ENCODE measurements at regions not wholly inside any gene's neighbourhood (a gene's known extent, or its start where the extent isn't known, plus 50 kb on each side); places are given as distances from the start of the nearest gene placed in this dataset.
"Not testable (repeated sequence)": the region's sequence is repeated elsewhere in the genome, so short reads cannot be mapped to it uniquely, and the experiment has no call there.

GRCh38 chr16:29578898-29579297, 72.7 kb upstream of the NPIPB12 start:
- not testable (repeated sequence) for DNase-seq

DNA sequence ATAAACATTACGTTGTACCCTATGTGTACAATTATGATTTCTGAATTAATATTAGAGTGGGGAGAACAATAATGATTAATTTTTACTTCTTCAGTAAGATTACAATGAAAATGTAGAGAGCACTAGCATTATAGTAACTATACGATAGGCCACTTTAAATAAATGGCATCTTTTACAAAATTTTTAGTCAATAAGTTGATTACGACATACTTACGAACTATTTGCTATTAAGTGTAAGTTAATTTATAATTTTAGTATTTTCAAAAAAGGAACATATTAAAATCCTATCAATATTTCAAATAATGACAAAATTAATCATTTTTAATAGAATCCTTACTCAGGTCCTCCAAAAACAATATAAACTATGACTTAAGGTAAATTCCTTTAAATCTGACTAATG, 75.6 kb upstream of the NPIPB12 start:
- DNase-seq = not testable (repeated sequence)

DNA sequence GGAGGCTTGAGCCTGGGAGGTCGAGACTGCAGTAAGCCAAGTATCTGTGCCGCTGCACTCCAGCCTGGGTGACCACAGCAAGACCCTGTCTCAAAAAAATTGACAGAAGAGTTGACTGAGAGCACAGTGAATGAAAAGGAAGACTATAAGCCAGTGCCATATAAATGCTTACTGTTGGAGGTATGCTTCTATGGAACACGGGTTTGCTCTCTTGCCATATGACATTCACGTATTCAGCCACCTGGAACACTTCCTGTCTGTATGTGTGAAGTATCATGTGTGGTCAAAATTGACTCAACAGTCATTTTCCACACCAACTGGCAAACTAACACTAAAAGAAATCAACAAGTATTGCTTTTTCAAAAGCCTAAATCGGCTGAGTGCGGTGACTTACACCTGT, 71.1 kb upstream of the SPN start:
- not testable (repeated sequence) for DNase-seq

DNA sequence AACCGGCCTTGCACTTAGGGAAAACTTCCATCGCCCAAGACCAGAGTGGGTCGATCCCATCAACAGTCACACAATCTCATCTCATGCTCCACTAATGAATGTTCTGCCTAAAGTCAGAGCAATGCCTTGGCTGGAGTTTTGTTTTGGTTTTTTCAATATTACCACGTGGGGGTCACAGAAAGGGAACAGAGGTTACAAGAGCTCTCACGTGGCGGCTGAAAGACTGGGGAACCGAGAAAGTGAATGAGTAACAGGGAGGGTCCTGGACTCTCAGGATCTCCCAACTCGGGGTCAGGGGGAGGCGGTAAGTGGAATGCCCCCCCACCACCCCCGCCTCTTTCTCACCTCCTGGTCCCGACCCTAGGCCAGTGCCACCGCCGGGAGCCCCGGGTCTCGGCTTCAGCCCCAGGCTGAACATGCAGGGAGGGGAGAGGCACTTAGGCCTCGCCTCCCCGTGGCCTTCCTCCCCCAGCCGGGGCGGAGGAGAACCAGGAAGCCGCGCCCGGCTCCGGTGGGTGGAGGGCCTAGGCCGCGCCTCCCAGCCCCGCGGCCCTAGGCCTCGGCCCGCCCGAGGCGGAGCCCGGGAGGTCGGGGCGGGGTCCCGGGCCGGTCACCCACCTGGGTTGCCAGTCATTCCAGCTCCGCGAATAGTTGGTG, 68.7 kb upstream of the SPN start:
- not testable (repeated sequence) for DNase-seq

GRCh38 chr16:29594926-29595838, 67.9 kb upstream of the SPN start:
- peak; percentile 86 for DNase-seq

- DNase-seq = not testable (repeated sequence)
Observed at GRCh38 chr16:29597030-29597429, 66.0 kb upstream of the SPN start.

- DNase-seq = not testable (repeated sequence)
Observed at GRCh38 chr16:29600111-29601000, 62.7 kb upstream of the SPN start.

DNA sequence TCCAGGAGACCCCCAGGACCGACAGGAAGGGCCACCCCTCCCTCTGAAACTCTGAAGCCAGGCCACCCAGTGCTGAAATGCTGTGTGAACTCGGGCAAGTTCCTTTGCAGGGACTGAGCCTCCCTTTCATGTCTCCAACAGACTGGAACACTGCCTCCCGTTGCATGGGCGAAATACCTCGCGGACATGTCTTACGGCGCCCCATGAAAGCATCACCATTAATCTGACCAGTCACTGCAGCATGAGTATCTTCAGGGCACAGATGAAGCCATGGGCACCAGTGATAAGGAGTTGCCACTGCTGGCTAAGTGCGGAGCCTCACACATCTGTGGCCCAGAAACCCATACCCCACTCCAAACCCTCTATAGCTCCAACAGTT, 60.8 kb upstream of the SPN start:
- not testable (repeated sequence) for DNase-seq

DNA sequence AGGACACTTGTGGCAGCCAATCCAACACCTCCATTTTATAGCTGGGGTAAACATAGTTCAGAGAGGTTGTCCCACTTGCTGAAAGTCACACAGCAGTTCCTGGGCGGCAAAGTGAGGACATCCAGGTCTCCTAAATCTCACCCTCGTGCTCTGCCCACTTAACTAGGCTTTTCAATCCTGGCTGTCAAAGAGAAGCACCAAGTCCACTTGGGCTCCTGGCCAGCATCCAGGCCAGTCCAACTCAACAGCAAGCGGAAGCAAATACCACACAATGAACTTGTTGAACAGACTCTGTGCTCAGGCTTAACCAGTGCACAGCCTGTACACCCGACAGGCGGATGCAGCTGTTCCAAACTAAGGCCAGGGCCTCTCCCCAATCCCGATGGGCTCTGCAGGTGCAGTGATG, 60.4 kb upstream of the SPN start:
- DNase-seq = not testable (repeated sequence)

- not testable (repeated sequence) for DNase-seq
Observed at GRCh38 chr16:29604631-29605549, 58.2 kb upstream of the SPN start.

GRCh38 chr16:29605593-29606205, 57.3 kb upstream of the SPN start:
- DNase-seq = not testable (repeated sequence)

DNA sequence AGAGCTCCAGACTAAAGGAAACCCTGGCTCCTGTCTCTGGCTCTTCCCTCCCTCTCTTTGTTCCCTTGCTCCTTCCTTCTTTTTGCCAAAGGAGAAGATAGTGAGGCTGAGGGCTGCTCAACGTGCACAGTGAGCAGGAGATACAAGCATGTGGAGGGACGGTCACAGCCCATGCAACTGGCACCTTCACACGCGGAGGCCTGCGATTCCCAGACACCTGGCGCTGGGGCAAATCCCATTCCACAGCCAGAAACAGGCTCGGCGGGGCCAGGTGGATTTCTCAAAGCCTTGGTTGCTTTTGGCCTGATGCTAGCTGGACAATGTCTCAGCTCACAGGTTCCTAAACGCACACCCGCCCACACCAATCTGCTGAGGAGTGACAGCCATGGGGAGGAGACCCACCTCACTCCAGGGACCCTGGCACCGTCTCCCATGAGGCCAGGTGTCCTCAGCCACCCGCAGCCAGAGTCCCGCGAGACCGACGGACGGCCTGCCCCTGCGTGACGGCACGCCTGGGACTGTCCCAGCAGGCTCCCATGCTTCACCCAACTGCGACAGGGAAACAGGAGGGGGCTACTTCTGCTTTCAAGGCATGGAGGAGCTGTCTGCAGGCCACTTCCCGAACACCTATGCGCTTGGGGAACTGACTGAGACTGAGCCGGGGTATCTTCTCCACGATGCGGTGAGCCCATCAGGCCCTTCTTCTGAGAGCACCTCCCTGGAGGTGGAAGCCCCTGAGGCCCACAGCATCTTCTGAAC, 56.2 kb upstream of the SPN start:
- not testable (repeated sequence) for DNase-seq

DNA sequence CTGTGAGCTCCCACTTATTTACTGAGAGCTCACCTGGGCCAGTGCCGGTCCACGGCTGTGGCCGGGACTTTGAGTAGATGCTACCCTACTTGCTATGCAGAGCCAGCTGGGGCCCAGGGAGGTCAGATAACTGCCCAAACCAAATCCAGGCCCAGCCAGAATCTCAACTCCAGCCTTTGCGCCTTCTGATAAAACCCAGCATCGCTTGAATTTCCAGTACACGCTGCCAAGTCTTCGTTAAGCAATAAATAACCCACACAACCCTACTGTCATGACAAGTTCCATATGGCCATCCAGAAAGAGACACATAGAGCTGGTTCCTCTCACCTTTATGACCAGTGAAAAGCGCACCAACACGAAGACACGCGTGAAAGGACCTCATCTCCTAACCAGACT, 55.6 kb upstream of the SPN start:
- DNase-seq = not testable (repeated sequence)

DNA sequence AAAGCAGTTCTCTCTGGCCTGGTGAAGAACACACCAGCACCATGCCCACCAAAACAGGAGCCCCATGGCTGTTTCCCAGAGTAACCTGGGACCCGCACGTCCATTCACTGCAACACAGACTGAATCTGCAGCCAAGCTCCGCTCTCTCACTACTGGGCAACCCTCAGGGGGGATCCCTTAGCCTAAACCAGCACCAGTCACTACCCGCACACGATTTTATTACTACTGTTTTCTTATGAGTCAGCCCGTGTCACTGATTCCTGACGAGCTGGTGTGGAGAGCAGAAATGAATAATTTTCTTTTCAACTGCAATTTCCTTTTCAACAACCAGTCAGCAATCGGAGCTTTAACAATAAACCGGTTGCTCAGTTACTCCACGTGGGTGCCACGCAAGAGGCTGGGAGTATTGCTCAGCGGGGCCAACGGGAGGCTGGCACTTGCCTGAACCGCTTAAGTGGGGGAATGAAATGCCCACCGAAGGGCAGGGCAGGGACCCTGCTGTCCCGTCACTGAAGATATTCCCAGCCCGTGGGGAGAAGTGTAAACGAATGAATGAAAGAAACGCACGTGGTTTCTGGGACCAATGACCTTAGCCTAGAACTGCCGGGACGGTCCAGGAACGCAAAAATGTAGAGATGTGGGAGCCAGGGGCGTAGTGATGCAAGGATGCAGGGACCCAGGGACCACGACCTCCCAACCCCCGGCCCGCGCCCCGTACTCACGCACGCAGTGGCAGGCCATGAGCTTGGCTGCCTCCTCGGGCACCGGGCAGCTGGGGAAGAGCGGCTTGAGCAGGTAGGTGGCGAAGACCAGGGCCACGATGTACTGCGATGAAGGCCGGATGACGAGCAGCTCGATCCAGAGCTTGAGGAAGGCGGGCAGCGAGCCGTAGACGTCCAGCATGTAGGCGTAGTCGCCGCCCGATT, 50.4 kb upstream of the SPN start:
- DNase-seq = not testable (repeated sequence)

Data from renal pelvis (tissue), 1 donor.